ENCODE measurements at regions not wholly inside any gene's neighbourhood (a gene's known extent, or its start where the extent isn't known, plus 50 kb on each side); places are given as distances from the start of the nearest gene placed in this dataset.

DNA sequence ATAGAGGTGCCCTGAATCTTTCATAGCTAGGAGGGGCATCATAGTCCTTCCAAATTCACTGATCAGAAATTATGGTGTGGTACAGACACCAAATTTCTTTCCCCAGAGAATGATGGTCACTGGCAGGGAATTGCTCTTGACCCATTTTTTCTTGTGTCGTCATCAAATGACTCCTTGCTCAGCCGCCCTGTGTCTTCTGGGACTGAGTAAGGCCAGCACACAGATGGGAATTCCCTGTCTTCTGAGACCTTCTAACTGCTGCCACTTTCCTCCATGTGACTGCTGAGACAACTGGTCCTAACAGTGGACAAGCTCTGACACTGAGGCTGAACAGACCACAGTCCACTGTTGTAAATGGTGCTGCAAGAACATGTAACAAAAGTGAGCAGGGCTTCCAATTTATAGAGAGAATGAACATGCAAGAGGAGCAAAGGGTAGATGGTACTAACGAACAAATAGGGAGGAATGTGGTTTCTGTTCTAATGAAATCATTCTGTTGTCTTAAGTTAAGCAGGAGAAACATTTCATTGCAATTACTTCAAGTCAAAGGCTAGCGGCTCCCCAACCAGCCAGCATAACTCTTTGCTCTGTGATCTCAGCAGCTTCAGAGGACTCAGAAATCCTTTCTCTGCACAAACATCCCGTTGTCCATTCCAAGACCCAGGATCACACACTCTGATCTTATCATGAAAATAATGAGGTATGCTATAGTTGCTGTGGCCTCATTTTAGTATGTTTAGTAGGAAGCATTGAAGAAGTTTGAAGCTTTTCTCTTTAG lies 235.9 kb upstream of the PRSS1 start:
- no peak for TF ChIP-seq NFE2L1 (CRISPR knock-in tag; IDR thresholded peaks at IDR 0.05)
- no peak for TF ChIP-seq NR2C2 (CRISPR knock-in tag; IDR thresholded peaks at IDR 0.05)
- TF ChIP-seq, protein P1, sequence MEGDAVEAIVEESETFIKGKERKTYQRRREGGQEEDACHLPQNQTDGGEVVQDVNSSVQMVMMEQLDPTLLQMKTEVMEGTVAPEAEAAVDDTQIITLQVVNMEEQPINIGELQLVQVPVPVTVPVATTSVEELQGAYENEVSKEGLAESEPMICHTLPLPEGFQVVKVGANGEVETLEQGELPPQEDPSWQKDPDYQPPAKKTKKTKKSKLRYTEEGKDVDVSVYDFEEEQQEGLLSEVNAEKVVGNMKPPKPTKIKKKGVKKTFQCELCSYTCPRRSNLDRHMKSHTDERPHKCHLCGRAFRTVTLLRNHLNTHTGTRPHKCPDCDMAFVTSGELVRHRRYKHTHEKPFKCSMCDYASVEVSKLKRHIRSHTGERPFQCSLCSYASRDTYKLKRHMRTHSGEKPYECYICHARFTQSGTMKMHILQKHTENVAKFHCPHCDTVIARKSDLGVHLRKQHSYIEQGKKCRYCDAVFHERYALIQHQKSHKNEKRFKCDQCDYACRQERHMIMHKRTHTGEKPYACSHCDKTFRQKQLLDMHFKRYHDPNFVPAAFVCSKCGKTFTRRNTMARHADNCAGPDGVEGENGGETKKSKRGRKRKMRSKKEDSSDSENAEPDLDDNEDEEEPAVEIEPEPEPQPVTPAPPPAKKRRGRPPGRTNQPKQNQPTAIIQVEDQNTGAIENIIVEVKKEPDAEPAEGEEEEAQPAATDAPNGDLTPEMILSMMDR (IDR thresholded peaks at IDR 0.05): no peak
- no peak for TF ChIP-seq ZNF121 (CRISPR knock-in tag; IDR thresholded peaks at IDR 0.05)
- no peak for TF ChIP-seq SP1 (CRISPR knock-in tag; conservative IDR thresholded peaks at IDR 0.05)
